D721Med (cell line): ENCODE measurements at regions not wholly inside any gene's neighbourhood (a gene's known extent, or its start where the extent isn't known, plus 50 kb on each side); places are given as distances from the start of the nearest gene placed in this dataset.

Experiments
- DNase-seq: peaks from one replicate; pipeline ENCODE4 v3.0.0; 2011; ENCODE audit warnings: low spot score; ENCODE audit not compliant: insufficient read length
- FAIRE-seq: peaks from 2 replicates; lab custom pipeline; 2011; peaks lifted over from hg19 to GRCh38; lab: Jason Lieb, UNC
- TF ChIP-seq, protein P1 (sequence below): IDR thresholded peaks from 2 replicates; pipeline ENCODE4 v1.5.1; 2012; ENCODE audit warnings: mild to moderate bottlenecking, control low read depth; ENCODE audit not compliant: insufficient read depth; ENCODE audit errors: missing control alignments

DNA sequence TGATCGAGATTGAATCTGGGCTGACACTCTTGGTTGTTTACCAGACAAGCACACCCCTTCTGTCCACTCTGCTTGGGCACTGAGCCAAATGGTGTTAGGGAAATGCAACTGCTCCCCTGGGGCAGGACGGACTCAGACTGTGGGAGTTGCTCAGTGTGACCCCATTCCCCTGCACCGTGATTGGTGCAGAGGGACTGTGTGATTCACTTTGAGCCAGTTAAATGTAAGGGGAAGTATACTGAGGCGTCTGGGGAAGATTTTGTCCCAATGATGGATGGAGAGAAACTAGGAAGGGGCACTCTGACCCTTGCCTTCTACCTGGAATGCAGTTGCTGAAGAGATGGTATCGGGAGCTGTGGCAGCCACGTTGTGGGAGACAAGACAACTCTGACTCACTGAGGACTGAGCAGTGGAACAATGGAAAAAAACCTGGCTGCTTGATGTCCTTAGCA, 196.0 kb upstream of the ANKRD55 start:
- no peak for FAIRE-seq
- TF ChIP-seq, protein P1, sequence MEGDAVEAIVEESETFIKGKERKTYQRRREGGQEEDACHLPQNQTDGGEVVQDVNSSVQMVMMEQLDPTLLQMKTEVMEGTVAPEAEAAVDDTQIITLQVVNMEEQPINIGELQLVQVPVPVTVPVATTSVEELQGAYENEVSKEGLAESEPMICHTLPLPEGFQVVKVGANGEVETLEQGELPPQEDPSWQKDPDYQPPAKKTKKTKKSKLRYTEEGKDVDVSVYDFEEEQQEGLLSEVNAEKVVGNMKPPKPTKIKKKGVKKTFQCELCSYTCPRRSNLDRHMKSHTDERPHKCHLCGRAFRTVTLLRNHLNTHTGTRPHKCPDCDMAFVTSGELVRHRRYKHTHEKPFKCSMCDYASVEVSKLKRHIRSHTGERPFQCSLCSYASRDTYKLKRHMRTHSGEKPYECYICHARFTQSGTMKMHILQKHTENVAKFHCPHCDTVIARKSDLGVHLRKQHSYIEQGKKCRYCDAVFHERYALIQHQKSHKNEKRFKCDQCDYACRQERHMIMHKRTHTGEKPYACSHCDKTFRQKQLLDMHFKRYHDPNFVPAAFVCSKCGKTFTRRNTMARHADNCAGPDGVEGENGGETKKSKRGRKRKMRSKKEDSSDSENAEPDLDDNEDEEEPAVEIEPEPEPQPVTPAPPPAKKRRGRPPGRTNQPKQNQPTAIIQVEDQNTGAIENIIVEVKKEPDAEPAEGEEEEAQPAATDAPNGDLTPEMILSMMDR, result no peak
- DNase-seq, result no peak

DNA sequence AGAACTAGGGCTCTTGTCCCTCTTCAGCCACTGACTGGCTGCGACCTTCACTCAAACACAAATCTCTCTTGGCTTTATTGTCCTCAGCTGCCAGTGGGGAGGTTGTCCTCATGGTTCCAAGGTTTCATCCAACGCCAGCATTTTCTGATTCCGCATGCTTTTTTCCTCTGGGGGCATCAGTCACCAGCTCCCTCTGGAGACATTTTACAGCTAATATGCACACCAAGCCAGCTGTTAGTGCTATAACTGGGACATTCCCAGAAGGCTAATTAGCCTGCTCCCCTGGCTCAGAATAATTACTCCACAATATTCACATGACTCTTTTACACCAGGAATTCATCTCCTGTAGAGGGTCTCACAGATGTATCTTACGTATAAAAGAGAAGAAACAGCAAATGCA, 193.6 kb upstream of the ANKRD55 start:
- no peak for DNase-seq
- FAIRE-seq, result no peak
- TF ChIP-seq, protein P1, result no peak

DNA sequence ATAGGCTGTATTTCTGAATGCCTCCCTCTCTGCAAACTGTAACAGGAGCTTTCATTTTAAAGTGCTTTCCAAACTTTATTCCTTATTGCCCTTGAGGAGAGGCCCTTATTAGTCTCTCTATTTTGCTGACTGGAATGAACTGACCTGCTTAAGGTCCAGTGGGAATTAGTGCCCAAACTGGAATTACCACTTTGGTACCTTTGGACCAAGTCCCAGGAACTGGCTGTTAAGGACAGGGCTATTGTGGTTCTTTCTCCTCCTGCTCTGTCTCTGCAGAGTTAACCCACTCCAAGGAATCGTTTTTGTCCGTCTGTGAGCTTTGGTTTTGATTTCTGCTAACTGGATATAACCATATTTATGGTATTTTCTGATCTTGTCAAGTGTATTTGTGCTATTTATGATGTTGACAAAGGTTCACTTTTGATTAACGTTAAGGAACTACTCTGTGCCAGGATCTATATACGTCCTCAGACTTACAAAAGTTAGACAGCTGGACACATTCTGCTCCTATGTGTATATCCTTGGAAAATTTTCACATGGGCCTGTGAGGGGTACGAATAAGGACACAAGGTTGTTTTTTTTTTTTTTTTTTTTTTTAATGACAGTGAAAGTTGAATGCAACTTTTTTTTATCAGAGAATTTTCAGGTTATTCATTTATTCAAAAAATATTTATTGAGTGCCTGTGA, 189.1 kb upstream of the ANKRD55 start:
- FAIRE-seq, result no peak
- TF ChIP-seq, protein P1, result no peak
- DNase-seq, result no peak

DNA sequence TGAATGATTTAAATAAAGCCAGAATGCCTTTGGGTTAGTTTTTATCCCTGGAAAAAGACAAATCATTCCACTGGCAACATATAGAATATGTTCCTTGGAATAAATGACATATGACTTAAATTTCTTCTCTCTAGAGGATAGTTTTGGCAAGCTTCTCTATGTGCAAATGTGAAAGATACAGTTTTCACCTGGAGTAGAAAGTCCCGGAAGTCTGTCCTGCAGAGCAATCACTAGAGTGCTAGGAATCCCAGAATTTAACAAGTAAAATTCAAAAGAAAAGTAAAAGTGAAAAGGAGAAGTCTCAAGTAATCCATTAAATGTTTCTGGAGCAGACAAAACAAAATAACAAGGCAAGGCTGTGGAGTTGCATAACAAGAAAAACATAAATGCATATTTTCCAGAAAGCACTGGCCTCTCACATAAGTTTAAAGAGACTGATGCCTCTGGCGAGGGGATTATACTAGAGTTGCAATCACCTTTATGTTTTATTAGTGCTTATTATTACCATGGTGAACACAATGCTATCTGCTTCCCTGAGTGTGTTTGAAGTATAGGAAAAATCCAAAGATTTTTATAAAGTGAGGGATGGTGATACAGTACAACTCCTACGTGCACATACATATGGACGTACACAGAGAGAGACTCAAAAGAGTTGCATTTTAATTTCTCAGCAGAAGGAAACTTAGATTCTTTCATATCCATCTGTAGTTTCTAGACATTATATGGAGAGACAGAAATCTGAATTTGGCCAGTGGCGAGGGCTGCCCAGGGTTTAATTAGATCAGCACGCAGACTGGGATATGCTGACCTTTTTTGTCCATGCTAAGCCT, 188.3 kb upstream of the ANKRD55 start:
- TF ChIP-seq, protein P1, result no peak
- no peak for FAIRE-seq

DNA sequence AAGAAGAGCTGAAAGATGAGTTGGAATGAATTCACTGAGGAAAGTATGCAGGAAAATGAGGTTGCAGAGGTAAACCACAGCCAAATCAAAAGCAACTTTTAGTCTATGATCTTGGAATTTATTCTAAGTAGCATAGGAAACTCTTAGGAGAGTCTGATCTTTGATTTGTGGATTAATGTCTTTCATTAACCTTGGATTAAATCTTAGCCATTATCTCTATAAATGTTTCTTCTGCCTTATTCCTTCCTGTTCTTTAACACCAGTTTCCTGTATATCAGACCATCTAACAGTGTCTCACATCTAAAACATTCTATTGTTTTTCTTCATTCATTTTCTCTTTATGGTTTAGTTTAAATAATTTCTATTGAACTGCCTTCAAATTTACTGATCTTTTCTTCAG, 187.2 kb upstream of the ANKRD55 start:
- DNase-seq (no peak), FAIRE-seq (no peak)
- TF ChIP-seq, protein P1, result no peak

More for the DNA sequence above, 188.3 kb upstream of the ANKRD55 start:
- DNase-seq, result no peak

DNA sequence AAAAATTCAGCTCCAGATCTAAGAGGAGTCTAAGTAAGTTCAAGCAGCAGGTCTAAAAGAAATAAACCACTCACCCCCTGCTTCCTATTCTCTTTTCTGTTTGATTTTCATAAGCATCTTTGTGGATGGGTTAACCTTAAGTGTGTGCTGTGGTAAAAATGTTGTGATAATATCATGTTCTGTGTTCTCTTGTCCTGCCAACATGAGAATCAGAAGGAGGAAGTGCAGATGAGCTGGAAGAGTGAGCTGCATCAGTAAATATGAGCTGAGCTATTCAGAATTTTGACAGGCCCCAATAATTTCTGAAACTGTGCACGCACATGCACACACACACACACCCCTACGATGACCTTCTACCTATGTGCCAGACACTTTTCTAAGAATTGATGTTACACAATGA, 186.5 kb upstream of the ANKRD55 start:
- no peak for DNase-seq
- no peak for FAIRE-seq
- TF ChIP-seq, protein P1, result no peak
